ENCODE measurements at regions not wholly inside any gene's neighbourhood (a gene's known extent, or its start where the extent isn't known, plus 50 kb on each side); places are given as distances from the start of the nearest gene placed in this dataset.

DNA sequence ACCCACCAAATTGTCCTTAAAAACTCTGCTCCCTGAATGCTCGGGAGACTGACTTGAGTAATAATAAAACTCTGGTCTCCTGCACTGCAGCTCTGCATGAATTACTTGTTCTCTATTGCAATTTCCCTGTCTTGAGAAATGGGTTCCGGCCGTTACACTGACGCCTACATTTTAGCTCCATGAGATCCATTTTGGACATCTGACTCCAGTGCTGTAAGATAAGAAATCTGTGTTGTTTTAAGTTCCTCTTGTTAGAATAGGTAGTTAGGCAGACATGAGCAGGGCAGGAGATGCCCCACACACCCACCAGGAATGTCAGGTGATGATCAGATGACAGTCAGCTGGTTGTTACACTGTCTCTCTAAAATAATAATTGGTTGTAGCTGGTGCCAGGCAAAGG is 125.8 kb upstream of the SHB start:
- TF ChIP-seq POLR2AphosphoS5 (IDR thresholded peaks at IDR 0.05; ENCODE audit: low read depth, low read length) (no peak), TAF1 (IDR thresholded peaks at IDR 0.05; ENCODE audit: low read depth, low read length) (no peak), POLR2A (IDR thresholded peaks at IDR 0.05; ENCODE audit: low read depth, low read length) (no peak), POU2F2 (IDR thresholded peaks at IDR 0.05; ENCODE audit: low read depth, low read length) (no peak), SPI1 (IDR thresholded peaks at IDR 0.05; ENCODE audit: low read depth, low read length) (no peak), PAX5 (IDR thresholded peaks at IDR 0.05; ENCODE audit: insufficient read depth, low read length, severe bottlenecking) (no peak)
